ENCODE measurements at regions not wholly inside any gene's neighbourhood (a gene's known extent, or its start where the extent isn't known, plus 50 kb on each side); places are given as distances from the start of the nearest gene placed in this dataset.
A peak's percentile ranks its signal among the peaks of the same experiment; 100 is the strongest.

- H3K4me3 ChIP-seq = no peak overlapping the region
Observed at GRCh38 chr6:54019860-54020259, 91.4 kb upstream of the MLIP start.

GRCh38 chr6:54020334-54020733 lies 90.9 kb upstream of the MLIP start:
- TF ChIP-seq CTCF (IDR thresholded peaks at IDR 0.05) = no peak
- no peak for TF ChIP-seq POLR2A (IDR thresholded peaks at IDR 0.05)
- Histone ChIP-seq H3K36me3 (replicated peaks in 1 of 2) (no peaks in the 10 kb centered on the region), H3K4me1 (replicated peaks in 1 of 2) (peaks cover 0 to 4% of the 10 kb centered on the region in 2 donors), H3K4me3 (no peak overlapping the region), H3K9me3 (replicated peaks in 1 of 3) (no peaks in the 10 kb centered on the region), H3K27ac (peak overlapping the region in 1 of 5 donors; percentile 8), H3K27me3 (no peaks in the 10 kb centered on the region)
- intact Hi-C loops (cut with DNase I) = no loop called here
- 46 to 53% (median 48%) methylated on average over 3 of the region's 3 CpGs for WGBS, 4 donors
- peak in 2 of 7 donors; percentile 23 to 31 for DNase-seq

More at GRCh38 chr6:54019860-54020259, 91.4 kb upstream of the MLIP start:
- H3K4me1 ChIP-seq (replicated peaks in 1 of 2) = peaks cover 0 to 4% of the 10 kb centered on the region in 2 donors
- intact Hi-C loops (cut with DNase I) = no loop called here
- H3K27ac ChIP-seq = no peak overlapping the region
- TF ChIP-seq CTCF (IDR thresholded peaks at IDR 0.05) (no peak), POLR2A (IDR thresholded peaks at IDR 0.05) (no peak)
- DNase-seq = no peak
- no peaks in the 10 kb centered on the region for H3K9me3 ChIP-seq (replicated peaks in 1 of 3)
- no peaks in the 10 kb centered on the region for H3K36me3 ChIP-seq (replicated peaks in 1 of 2)
- H3K27me3 ChIP-seq = no peaks in the 10 kb centered on the region

- Histone ChIP-seq H3K4me3 (no peak overlapping the region), H3K36me3 (replicated peaks in 1 of 2) (no peaks in the 10 kb centered on the region), H3K27me3 (no peaks in the 10 kb centered on the region), H3K4me1 (replicated peaks in 1 of 2) (peaks cover 5 to 10% of the 10 kb centered on the region in 2 donors), H3K9me3 (replicated peaks in 1 of 3) (no peaks in the 10 kb centered on the region), H3K27ac (no peak overlapping the region)
- DNase-seq = no peak
- TF ChIP-seq CTCF (IDR thresholded peaks at IDR 0.05) (no peak), POLR2A (IDR thresholded peaks at IDR 0.05) (no peak)
- intact Hi-C loops (cut with DNase I) = no loop called here
Observed at GRCh38 chr6:54026652-54027400, 84.4 kb upstream of the MLIP start.

GRCh38 chr6:54028170-54028569 lies 83.1 kb upstream of the MLIP start:
- WGBS, 4 donors = 78 to 98% (median 88%) methylated on average over 3 of the region's 3 CpGs
- Histone ChIP-seq H3K27me3 (no peaks in the 10 kb centered on the region), H3K27ac (no peak overlapping the region), H3K4me1 (replicated peaks in 1 of 2) (peaks cover 10% of the 10 kb centered on the region in 2 donors), H3K36me3 (replicated peaks in 1 of 2) (no peaks in the 10 kb centered on the region), H3K9me3 (replicated peaks in 1 of 3) (no peaks in the 10 kb centered on the region), H3K4me3 (no peak overlapping the region)
- TF ChIP-seq POLR2A (IDR thresholded peaks at IDR 0.05) (no peak), CTCF (IDR thresholded peaks at IDR 0.05) (no peak)
- intact Hi-C loops (cut with DNase I) = no loop called here
- DNase-seq = no peak
